ENCODE measurements at regions not wholly inside any gene's neighbourhood (a gene's known extent, or its start where the extent isn't known, plus 50 kb on each side); places are given as distances from the start of the nearest gene placed in this dataset.

DNA sequence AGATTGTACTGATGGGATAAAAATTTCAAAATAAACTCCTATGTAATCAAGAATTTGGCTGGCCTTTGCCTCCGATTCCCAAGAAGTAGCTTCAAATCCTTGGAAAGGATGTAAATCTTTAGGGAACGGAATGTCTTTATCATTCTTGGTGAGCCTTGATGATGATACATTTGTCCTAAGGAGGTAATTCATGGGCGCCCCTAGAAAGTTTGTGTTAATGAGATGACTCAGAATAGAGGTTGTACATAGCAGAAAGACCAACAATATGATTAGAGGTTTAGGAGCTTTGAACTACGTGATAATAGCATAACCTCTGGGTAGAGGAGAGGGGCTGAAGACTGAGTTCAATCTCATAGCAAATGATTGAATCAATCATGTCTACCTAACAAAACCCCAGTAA lies 248.6 kb upstream of the SLITRK3 start:
- no peak for DNase-seq

DNA sequence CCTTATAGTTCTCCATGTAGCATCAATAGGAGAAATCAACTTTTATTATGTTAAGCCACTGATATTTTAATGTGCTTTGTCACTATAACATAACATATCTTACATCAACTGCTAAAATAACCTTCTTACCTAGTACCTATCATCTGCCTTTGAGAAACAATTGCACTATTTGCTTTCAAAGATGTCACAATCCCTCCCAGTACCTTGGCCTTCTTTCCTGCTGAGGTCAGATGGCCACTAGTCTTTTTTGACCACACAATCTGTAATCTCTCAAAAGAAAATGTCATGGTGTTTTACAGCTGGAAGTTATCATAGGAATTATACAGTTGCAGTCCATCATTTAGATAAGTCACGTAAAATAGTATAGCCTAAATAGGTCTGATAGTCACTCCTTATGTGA lies 247.5 kb upstream of the SLITRK3 start:
- no peak for DNase-seq

DNA sequence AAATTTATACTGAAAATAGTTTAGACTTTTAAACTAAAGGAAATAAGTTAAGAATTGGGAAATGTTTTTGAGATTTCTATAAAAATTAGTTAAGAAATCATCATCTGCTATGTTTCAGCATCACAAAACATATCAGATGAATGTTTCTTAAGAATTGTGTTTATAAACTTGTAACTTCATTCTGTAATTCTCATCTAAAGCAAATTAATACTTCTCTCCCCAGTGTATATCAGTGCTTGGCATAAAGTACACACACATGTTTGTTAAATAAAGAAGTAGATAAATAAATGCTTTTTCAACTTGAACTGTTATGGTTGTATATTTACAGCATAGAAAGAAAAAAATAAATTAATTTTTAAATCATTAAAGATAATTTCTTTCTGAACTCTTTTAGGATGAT lies 245.9 kb upstream of the SLITRK3 start:
- DNase-seq, result no peak

DNA sequence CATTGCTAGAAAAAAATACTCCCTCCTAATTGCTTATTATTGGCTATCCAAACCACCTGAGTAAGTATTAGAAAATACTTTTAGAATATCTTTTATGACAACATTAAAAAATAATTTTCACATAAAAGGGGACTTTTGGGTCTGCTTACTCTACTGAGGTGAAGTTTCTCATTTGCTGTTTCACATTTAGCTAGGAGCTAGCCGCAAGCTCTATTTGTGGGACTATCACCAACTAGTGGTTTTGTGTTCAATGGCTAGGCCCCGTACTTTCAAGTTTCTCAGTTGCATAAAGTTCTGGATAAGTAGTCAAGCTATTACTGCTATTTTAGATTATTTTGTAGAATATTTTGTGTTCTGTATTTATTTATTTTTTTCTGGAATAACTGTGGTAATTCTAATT lies 244.2 kb upstream of the SLITRK3 start:
- DNase-seq, result no peak

GRCh38 chr3:165439765-165440164 lies 243.6 kb upstream of the SLITRK3 start:
- DNase-seq, result no peak

GRCh38 chr3:165434516-165434915 lies 238.3 kb upstream of the SLITRK3 start:
- DNase-seq, result no peak

DNA sequence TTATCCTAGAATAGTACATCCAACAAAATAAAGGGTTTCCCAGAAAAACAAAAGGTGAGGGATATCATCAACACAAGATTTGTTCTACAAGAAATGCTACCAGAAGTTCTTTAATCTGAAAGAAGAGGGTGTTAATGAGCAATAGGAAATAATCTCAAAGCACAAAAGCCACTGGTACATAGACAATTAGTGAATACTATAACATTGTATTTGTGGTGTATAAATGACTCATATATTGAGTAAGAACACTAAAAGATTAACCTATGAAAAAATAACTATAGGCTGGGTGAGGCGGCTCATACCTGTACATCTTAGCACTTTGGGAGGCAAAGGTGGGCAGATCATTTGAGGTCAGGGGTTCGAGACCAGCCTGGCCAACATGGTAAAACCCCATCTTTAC lies 210.2 kb upstream of the SLITRK3 start:
- no peak for DNase-seq

- no peak for DNase-seq
Observed at GRCh38 chr3:165404357-165405027, 208.3 kb upstream of the SLITRK3 start.

DNA sequence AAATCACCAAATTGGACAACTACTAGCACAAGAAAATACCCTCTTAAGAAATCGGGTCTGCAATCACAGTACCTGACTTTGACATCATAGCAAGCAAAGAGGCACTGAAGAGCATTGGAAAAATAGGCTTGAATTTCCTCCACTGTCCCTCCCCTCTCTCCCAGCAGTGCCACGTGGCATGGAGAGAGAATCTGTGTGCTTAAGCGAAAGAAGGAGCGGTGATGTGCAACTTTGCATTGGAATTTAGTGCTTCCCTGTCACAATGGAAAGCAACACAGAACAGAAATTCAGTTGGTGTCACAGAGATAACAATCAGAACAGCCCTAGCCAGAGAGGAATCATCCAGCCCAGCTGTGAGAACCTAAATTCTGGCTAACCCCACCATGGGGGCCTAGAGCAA lies 207.5 kb upstream of the SLITRK3 start:
- DNase-seq, result no peak

DNA sequence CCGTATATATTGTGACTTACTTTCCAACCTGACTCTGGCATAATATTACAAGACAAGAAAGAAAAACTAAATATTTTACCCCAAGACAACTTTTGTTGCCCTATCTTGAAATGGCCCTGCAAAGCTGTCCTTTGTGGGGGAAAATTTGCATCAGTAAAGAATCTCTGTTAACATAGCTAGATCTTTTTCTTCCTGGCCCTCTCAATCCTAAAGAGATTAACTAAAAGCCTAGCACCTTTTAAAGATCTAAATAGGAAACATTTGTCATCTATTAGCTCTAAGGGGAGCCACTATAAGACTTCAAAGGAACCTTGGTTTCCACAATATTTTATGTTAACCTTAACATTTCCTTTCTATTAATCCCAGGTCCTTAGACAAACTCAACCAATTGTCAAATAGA lies 199.0 kb upstream of the SLITRK3 start:
- no peak for DNase-seq

- DNase-seq, result no peak
Observed at GRCh38 chr3:165393461-165393860, 197.3 kb upstream of the SLITRK3 start.

DNA sequence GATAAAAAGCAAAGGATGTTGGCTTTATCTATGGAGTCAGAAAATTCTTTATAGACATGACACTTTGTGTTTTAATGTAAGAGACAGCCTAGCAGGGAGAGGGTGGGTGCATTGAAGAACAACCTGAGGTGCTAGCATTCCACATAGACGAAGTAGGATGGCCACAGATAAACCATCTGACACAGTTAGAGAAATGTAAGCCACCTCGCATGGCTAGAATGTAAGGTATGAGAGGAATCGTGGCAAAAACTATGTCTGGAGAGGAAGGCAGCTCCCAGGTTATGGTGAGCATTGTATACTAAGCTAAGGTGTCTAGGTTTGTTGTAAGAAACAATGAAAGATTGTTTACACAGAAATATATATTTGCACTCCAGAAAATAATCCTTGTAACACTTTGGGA lies 194.0 kb upstream of the SLITRK3 start:
- DNase-seq, result no peak

GRCh38 chr3:165389653-165390052 lies 193.5 kb upstream of the SLITRK3 start:
- DNase-seq, result no peak

DNA sequence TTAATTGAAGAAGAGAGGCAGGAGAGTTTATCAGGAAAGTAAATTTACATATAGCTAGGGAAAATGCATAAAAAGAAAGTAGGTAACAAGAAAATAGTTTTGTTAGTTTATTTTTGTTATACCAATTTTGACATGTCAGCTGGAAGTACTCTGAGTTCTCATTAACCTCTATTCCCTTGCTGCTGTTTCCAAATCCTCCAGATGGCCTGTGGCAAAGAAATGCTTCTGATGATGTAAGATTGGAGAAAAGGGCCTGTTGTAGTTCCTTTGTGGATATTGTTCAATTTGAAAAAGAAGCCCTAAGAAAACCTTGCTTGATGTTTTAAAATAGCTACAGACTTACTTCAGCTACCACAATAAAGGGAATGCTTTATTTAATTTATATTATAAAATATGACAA lies 192.9 kb upstream of the SLITRK3 start:
- no peak for DNase-seq

DNA sequence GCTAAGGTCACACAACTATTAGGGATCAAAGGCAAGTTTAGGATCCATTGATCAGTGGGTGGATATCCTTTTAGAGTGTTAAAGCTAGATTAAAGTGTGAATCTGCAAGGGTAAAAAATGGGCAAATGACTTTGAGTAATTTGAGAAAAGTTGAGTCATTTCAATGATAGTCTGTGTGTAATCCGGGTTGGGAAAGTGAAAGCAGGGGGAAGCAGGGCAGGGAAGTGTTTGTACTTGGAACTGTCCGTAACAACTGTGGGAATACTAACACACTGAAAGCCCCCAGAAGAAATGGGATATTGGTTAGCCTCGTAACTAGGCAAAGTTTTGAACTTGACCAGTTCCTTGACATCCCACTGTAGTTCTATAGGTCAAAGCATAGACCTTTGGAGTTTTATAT lies 187.2 kb upstream of the SLITRK3 start:
- no peak for DNase-seq

- no peak for DNase-seq
Observed at GRCh38 chr3:165382672-165383071, 186.5 kb upstream of the SLITRK3 start.

DNA sequence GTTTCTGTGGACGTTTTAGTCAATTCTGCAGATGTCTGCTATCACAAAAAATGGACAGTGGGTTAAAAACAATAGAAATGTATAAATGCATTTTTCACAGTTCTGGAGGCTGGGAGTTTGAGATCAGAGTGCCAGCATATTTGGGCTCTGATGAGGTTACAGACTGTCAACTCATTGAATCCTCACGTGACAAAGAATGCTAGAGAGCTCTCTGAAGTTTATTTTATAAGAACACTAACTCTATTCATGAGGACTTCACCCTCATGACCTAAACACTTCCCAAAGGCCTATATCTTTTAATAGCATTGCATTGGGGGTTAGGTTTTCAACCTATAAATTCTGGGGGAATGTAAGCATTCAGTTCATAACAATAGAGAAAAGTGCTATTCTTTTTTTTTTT lies 182.6 kb upstream of the SLITRK3 start:
- no peak for DNase-seq

- DNase-seq, result no peak
Observed at GRCh38 chr3:165359005-165359404, 162.8 kb upstream of the SLITRK3 start.

- DNase-seq, result no peak
Observed at GRCh38 chr3:165355316-165355715, 159.1 kb upstream of the SLITRK3 start.

DNA sequence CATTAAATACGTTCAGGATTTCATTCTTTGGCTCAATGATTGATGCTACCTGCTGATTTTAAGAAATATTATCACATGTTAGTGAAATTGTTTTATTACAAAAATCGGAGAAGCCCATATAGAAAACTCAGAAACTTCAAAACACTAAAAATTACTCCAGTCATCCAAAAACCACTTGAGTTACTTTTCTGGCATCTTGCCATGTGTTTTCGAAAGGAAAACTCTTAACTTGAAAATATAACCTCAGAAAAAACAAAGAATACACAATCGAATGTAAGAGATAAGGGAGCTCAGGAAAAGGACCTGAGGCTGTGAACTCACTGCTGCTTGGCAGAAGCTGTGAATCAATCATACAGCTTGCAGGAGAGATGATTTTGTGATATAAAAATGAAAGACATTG lies 151.3 kb upstream of the SLITRK3 start:
- no peak for DNase-seq

DNA sequence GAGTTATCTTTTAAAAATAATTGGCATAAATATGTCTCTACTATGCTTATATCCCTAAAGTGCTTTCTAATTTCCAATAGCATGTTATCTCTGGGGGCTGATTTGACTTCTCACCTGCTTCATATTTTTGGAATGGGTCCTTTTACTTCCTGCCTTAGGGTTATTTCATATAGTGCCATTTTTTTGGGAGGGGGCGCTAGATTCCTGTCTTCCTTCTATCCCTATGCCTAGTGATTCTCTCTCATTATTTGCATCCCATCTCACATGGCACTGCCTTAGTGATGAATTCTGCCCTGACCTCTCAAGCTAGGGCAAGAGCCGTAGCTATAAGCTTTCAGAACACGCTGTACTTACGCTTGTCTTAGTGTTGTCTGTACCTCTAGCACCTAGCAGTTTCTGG lies 150.3 kb upstream of the SLITRK3 start:
- DNase-seq, result no peak

- DNase-seq, result no peak
Observed at GRCh38 chr3:165343185-165343584, 147.0 kb upstream of the SLITRK3 start.

DNA sequence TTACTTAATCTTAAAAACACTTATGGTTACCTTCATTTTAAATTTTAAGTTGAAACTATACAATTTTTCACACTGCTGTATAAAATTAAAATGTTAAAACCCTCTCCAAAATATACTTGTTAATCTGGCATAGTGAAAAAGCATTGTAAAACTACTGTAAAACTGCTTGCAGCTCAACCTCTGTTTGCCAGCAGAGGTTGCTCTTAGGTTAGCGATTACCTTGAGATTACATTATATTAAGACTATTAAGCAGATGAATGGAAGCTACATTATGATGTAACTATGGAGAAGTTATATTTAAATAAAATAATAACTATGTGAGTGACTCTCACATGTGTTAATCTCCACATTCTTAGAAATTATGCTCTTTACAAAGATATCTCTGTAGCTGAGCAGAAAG lies 143.6 kb upstream of the SLITRK3 start:
- DNase-seq, result no peak

- DNase-seq, result no peak
Observed at GRCh38 chr3:165336786-165337185, 140.6 kb upstream of the SLITRK3 start.

All from 8988T (cell line).